GM12878 (cell line): ENCODE measurements at regions not wholly inside any gene's neighbourhood (a gene's known extent, or its start where the extent isn't known, plus 50 kb on each side); places are given as distances from the start of the nearest gene placed in this dataset.

Experiments used
- ATAC-seq: fragments of 200-7000 bp; cut with Tn5 transposase; 3 replicates; pipeline ENCODE4 v1.9.1; 2020; ENCODE audit warnings: mild to moderate bottlenecking, moderate library complexity
- BruUV-seq: library from RNA; stranded (reverse); fragments of 400-500 nt; replicated peaks from 2 replicates; lab custom pipeline; 2021; lab: Mats Ljungman, UMichigan
- CTCF ChIA-PET: fragments of 300-600 bp; sonication (Branson Sonifier 250); formaldehyde crosslinking; extraction: SDS; loops from one replicate; lab custom pipeline; 2021; ENCODE audit warnings: inconsistent platforms; lab: Yijun Ruan, JAX
- POLR2A ChIA-PET: fragments of 350-600 bp; formaldehyde crosslinking; extraction: SDS; loops from one replicate; lab custom pipeline; 2021; ENCODE audit warnings: inconsistent platforms; lab: Charles Lee
- RAD21 ChIA-PET: fragments of 300-600 bp; sonication (Branson Sonifier 250); formaldehyde crosslinking; loops from one replicate; lab custom pipeline; 2023; ENCODE audit warnings: antibody characterized with exemption; ENCODE audit not compliant: unreplicated experiment; lab: Charles Lee
- SMC1A ChIA-PET: fragments of 300-600 bp; sonication (Branson Sonifier 250); formaldehyde crosslinking; loops from one replicate; lab custom pipeline; 2023; ENCODE audit not compliant: unreplicated experiment, uncharacterized antibody; lab: Charles Lee
- DNase-seq: peaks from one replicate; pipeline ENCODE4 v3.0.0-alpha.2; 2011; ENCODE audit warnings: low read depth, low spot score
- FAIRE-seq: peaks from 3 replicates; lab custom pipeline; 2011; peaks lifted over from hg19 to GRCh38; lab: Jason Lieb, UNC
- H2AFZ ChIP-seq: 2 replicates; pipeline ENCODE4 v1.6.0; 2011; ENCODE audit warnings: low read depth, low read length, control low read depth; ENCODE audit not compliant: control insufficient read depth
- H3K27ac ChIP-seq: 2 replicates; pipeline ENCODE4 v1.5.1; 2011; ENCODE audit warnings: control low read depth; ENCODE audit not compliant: control insufficient read depth, insufficient read depth
- H3K27me3 ChIP-seq, 2 experiments: replicated peaks in 1 of 2; 2 replicates each; pipeline versions ENCODE4 v1.6.0 to v1.6.1; 2011; ENCODE audit warnings: low read length in 1 of 2; ENCODE audit not compliant: control insufficient read depth in 2 of 2, insufficient read depth in 2 of 2
- H3K36me3 ChIP-seq, 2 experiments: 2 replicates each; pipeline ENCODE4 v1.5.1; 2011; ENCODE audit warnings: low read length in 1 of 2; ENCODE audit not compliant: control insufficient read depth in 2 of 2, insufficient read depth in 2 of 2
- H3K4me1 ChIP-seq: 2 replicates; pipeline ENCODE4 v1.6.1; 2011; ENCODE audit warnings: mild to moderate bottlenecking, low read length, moderate library complexity, mixed read lengths; ENCODE audit not compliant: control insufficient read depth, insufficient read depth
- H3K4me2 ChIP-seq: 2 replicates; pipeline ENCODE4 v1.6.0; 2011; ENCODE audit warnings: control low read depth; ENCODE audit not compliant: control insufficient read depth, insufficient read depth
- H3K4me3 ChIP-seq: fragments of 200-600 bp; sonication (generic); 2 replicates; pipeline ENCODE4 v1.5.1; 2016
- H3K79me2 ChIP-seq: 2 replicates; pipeline ENCODE4 v1.6.0; 2011; ENCODE audit warnings: low read length; ENCODE audit not compliant: control insufficient read depth, insufficient read depth
- H3K9ac ChIP-seq: 2 replicates; pipeline ENCODE4 v1.8.0; 2011; ENCODE audit warnings: low read length, control low read depth, mixed read lengths; ENCODE audit not compliant: control insufficient read depth, insufficient read depth
- H3K9me3 ChIP-seq: replicated peaks from 3 replicates; pipeline ENCODE4 v1.5.1; 2011; ENCODE audit warnings: mild to moderate bottlenecking, low read length; ENCODE audit not compliant: control insufficient read depth, insufficient read depth
- H4K20me1 ChIP-seq: 2 replicates; pipeline ENCODE4 v1.6.0; 2011; ENCODE audit not compliant: control insufficient read depth, insufficient read depth
- BHLHE40 ChIP-seq, 2 experiments: fragments of 450-650 bp in 1 of 2; IDR thresholded peaks; 2 replicates each; pipeline ENCODE4 v1.6.1; 2011 to 2017; ENCODE audit warnings: low read depth in 2 of 2, borderline replicate concordance in 1 of 2, improper control_type of control experiment in 1 of 2, low read length in 1 of 2, mild to moderate bottlenecking in 1 of 2
- CBX3 ChIP-seq: fragments of 200-600 bp; sonication (generic); IDR thresholded peaks from 2 replicates; pipeline ENCODE4 v1.6.1; 2016; ENCODE audit warnings: low read depth, borderline replicate concordance
- CEBPB ChIP-seq, 2 experiments: fragments of 150-350 bp in 1 of 2; IDR thresholded peaks; 2 replicates each; pipeline ENCODE4 v1.6.1; 2012 to 2014; ENCODE audit warnings: low read depth in 2 of 2, low read length in 2 of 2, borderline replicate concordance in 1 of 2, inconsistent platforms in 1 of 2
- ESRRA ChIP-seq: IDR thresholded peaks from 2 replicates; pipeline ENCODE4 v1.6.1; 2012; ENCODE audit warnings: mild to moderate bottlenecking, low read length, improper control_type of control experiment
- HCFC1 ChIP-seq: fragments of 150-350 bp; IDR thresholded peaks from 2 replicates; pipeline ENCODE4 v1.6.1; 2014; ENCODE audit warnings: low read length
- HDAC2 ChIP-seq: fragments of 200-600 bp; sonication (generic); IDR thresholded peaks from 2 replicates; pipeline ENCODE4 v1.6.1; 2017
- NFYB ChIP-seq: IDR thresholded peaks from 2 replicates; pipeline ENCODE4 v1.6.1; 2011; ENCODE audit warnings: low read depth, mild to moderate bottlenecking, low read length, improper control_type of control experiment, moderate library complexity; ENCODE audit not compliant: insufficient read depth
- PRDM15 ChIP-seq: fragments of 450-650 bp; formaldehyde crosslinking; IDR thresholded peaks from 2 replicates; pipeline ENCODE4 v1.4.0; 2020; ENCODE audit warnings: mild to moderate bottlenecking, moderate library complexity
- RB1 ChIP-seq: fragments of 450-650 bp; formaldehyde crosslinking; IDR thresholded peaks from 2 replicates; pipeline ENCODE4 v1.6.1; 2017; ENCODE audit warnings: mild to moderate bottlenecking, borderline replicate concordance
- RFX5 ChIP-seq: IDR thresholded peaks from 2 replicates; pipeline ENCODE4 v1.6.1; 2011; ENCODE audit warnings: low read depth, low read length, improper control_type of control experiment
- TCF3 ChIP-seq: IDR thresholded peaks from 2 replicates; pipeline ENCODE4 v1.6.1; 2012; ENCODE audit warnings: low read depth, mild to moderate bottlenecking, low read length, borderline replicate concordance; ENCODE audit not compliant: insufficient read depth
- YY1 ChIP-seq: IDR thresholded peaks from 2 replicates; pipeline ENCODE4 v1.6.1; 2011; ENCODE audit warnings: low read depth, mild to moderate bottlenecking, low read length
- WGBS: methylation state at CpG from one replicate; pipeline ENCODE4 v1.1.6; 2016; ENCODE audit warnings: low lambda C conversion rate; ENCODE audit not compliant: insufficient replicate concordance, insufficient coverage; ENCODE audit errors: missing lambda C conversion rate; 5-methylcytosine and 5-hydroxymethylcytosine counted together
- in situ Hi-C: fragments of 300-500 bp; cut with MboI; formaldehyde crosslinking; loops from 9 replicates; pipeline ENCODE4 v1.14.3; 2018; ENCODE audit warnings: mixed read lengths
- intact Hi-C: fragments of 100-400 bp; cut with micrococcal nuclease; formaldehyde crosslinking; loops from one replicate; pipeline ENCODE4 v1.14.2; 2022; ENCODE audit not compliant: unreplicated experiment
- TF ChIP-seq, protein P1 (sequence below): fragments of 450-650 bp; IDR thresholded peaks from 2 replicates; pipeline ENCODE4 v1.6.1; 2017; ENCODE audit warnings: antibody characterized with exemption, mild to moderate bottlenecking, moderate library complexity

DNA sequence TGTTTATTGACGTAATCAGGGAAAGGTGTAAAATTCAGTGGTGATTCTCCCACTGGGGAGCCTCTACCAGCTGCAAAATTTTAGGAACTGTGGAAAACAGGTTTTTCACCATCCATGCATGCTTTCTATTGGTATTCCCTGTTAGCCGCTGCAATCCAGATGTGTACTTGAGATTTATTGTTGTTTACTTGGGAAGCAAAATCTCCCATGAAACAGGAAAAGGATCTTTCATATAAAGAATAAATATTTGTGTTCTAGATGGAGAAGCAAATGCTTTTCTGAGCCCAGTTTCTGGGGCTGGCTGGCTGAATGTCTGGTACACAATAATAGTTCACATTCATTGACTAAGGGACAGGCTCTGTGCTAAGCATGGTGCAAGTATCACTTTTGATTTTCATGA is 144.6 kb upstream of the RASGRP1 start:
- in situ Hi-C loops: loop anchor here (5.0 kb wide), 1 partner anchor 873 kb away; the partner anchor contains the start of gene THBS1
- Histone ChIP-seq H3K27me3 (no peaks in the 10 kb centered on the region), H3K9ac (no peak overlapping the region), H3K4me1 (no peaks in the 10 kb centered on the region), H3K36me3 (no peaks in the 10 kb centered on the region), H3K79me2 (no peaks in the 10 kb centered on the region), H3K9me3 (no peaks in the 10 kb centered on the region), H3K27ac (no peak overlapping the region), H2AFZ (no peak overlapping the region), H3K4me2 (no peak overlapping the region), H4K20me1 (no peaks in the 10 kb centered on the region), H3K4me3 (no peak overlapping the region)
- intact Hi-C loops: loop anchor here (10.0 kb wide), 2 partner anchors 146 to 1046 kb away; no protein-coding TSS in a partner anchor
- DNase-seq (no peak), ATAC-seq (peak; percentile 38; the same call in 2 of the 3 replicates), FAIRE-seq (no peak)
- ChIA-PET CTCF (interaction anchor here (1.8 kb wide), 1 partner anchor 269 kb away, joined by 7 read pairs; no protein-coding TSS in a partner anchor), POLR2A (no interaction called here), RAD21 (no interaction called here), SMC1A (no interaction called here)
- no TSS peak for BruUV-seq
- TF ChIP-seq YY1 (no peak), RFX5 (no peak), CEBPB (IDR thresholded peaks at IDR 0.05; ENCODE audit: borderline replicate concordance in 1 of 2, low read depth in 2 of 2, low read length in 2 of 2) (no peak), HCFC1 (no peak), TCF3 (no peak), ESRRA (no peak), PRDM15 (no peak), BHLHE40 (IDR thresholded peaks at IDR 0.05; ENCODE audit: borderline replicate concordance in 1 of 2, low read depth in 2 of 2, low read length in 1 of 2) (no peak), CBX3 (no peak), RB1 (no peak), HDAC2 (no peak), NFYB (no peak)
- TF ChIP-seq, protein P1, sequence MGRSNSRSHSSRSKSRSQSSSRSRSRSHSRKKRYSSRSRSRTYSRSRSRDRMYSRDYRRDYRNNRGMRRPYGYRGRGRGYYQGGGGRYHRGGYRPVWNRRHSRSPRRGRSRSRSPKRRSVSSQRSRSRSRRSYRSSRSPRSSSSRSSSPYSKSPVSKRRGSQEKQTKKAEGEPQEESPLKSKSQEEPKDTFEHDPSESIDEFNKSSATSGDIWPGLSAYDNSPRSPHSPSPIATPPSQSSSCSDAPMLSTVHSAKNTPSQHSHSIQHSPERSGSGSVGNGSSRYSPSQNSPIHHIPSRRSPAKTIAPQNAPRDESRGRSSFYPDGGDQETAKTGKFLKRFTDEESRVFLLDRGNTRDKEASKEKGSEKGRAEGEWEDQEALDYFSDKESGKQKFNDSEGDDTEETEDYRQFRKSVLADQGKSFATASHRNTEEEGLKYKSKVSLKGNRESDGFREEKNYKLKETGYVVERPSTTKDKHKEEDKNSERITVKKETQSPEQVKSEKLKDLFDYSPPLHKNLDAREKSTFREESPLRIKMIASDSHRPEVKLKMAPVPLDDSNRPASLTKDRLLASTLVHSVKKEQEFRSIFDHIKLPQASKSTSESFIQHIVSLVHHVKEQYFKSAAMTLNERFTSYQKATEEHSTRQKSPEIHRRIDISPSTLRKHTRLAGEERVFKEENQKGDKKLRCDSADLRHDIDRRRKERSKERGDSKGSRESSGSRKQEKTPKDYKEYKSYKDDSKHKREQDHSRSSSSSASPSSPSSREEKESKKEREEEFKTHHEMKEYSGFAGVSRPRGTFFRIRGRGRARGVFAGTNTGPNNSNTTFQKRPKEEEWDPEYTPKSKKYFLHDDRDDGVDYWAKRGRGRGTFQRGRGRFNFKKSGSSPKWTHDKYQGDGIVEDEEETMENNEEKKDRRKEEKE: no peak
- WGBS: 67% methylated on average over 2 of the region's 2 CpGs
